Heart left ventricle (tissue), 16 donors: ENCODE measurements at regions not wholly inside any gene's neighbourhood (a gene's known extent, or its start where the extent isn't known, plus 50 kb on each side); places are given as distances from the start of the nearest gene placed in this dataset.

ENCODE experiments used
- ATAC-seq, 4 donors: fragments of 200-7000 bp; cut with Tn5 transposase; one replicate each; pipeline ENCODE4 v1.9.1; 2020 to 2022; ENCODE audit warnings: moderate library complexity in 4 of 4, mild to moderate bottlenecking in 3 of 4, moderate number of reproducible peaks in 1 of 4
- DNase-seq, 5 donors: peaks; one replicate each; pipeline ENCODE4 v3.0.0-alpha.2; 2020
- H3K27ac ChIP-seq, 12 donors: fragments of 200-600 bp; sonication (generic) in 4 of 12; one replicate each; pipeline versions ENCODE4 v1.5.0 to v1.8.0; 2016 to 2022; ENCODE audit warnings: mild to moderate bottlenecking in 2 of 12
- H3K27me3 ChIP-seq, 9 donors: fragments of 200-600 bp; sonication (generic) in 2 of 9; one replicate each; pipeline versions ENCODE4 v1.5.1 to v1.8.0; 2016 to 2022; ENCODE audit warnings: mild to moderate bottlenecking in 3 of 9
- H3K36me3 ChIP-seq, 9 donors: fragments of 200-600 bp; sonication (generic) in 2 of 9; one replicate each; pipeline versions ENCODE4 v1.5.0 to v1.8.0; 2018 to 2022; ENCODE audit warnings: mild to moderate bottlenecking in 2 of 9
- H3K4me1 ChIP-seq, 12 donors: fragments of 200-600 bp; sonication (generic) in 4 of 12; one replicate each; pipeline versions ENCODE4 v1.5.0 to v1.8.0; 2016 to 2022; ENCODE audit warnings: mild to moderate bottlenecking in 3 of 12
- H3K4me3 ChIP-seq, 12 donors: fragments of 200-600 bp; sonication (generic) in 4 of 12; one replicate each; pipeline versions ENCODE4 v1.5.0 to v1.8.0; 2017 to 2022; ENCODE audit warnings: mild to moderate bottlenecking in 9 of 12, moderate library complexity in 4 of 12
- H3K9me3 ChIP-seq, 12 donors: fragments of 200-600 bp; sonication (generic) in 4 of 12; one replicate each; pipeline versions ENCODE4 v1.5.0 to v1.8.0; 2016 to 2022; ENCODE audit warnings: mild to moderate bottlenecking in 1 of 12
- POLR2A ChIP-seq, 2 donors: fragments of 450-650 bp; IDR thresholded peaks; one replicate each; pipeline ENCODE4 v1.6.1; 2017; ENCODE audit warnings: antibody characterized with exemption in 2 of 2, mild to moderate bottlenecking in 2 of 2, moderate library complexity in 2 of 2
- WGBS, 4 donors: extraction: QIAGEN DNeasy Blood & Tissue Kit in 2 of 4; methylation state at CpG; one replicate each; pipeline versions ENCODE4 v1.1.5 to v1.1.7; 2013 to 2018; 5-methylcytosine and 5-hydroxymethylcytosine counted together
- intact Hi-C, 10 donors: fragments of 100-400 bp; cut with DNase I; formaldehyde crosslinking; loops; one replicate each; pipeline versions ENCODE4 v1.11.1 to v1.14.2; 2022
- TF ChIP-seq, protein P1 (sequence below), 12 donors: fragments of 200-600 bp; sonication (generic) in 4 of 12; IDR thresholded peaks; one replicate each; pipeline versions ENCODE4 v1.5.0 to v1.8.0; 2018 to 2022; ENCODE audit warnings: antibody characterized with exemption in 12 of 12, mild to moderate bottlenecking in 5 of 12
- donor health status: ischemic (EF 13 %, LVEDD 7.1; RV severe dilation, severe dysfunction).
- donor health status: healthy with polysubstance abuse.
- donor health status: DM: no; HTN: yes; CAD: no.
- donor health status: DM: no; HTN: no; CAD: no.
- donor health status: ischemic (EF 25% LVEDD 6.9; RV normal size, moderate dysfunction).
- donor health status: ischemic (EF 25% LVEDD 5.7; RV mildly dilated, moderate dysfunction).
- donor health status: healthy.
- donor health status: DM: yes; HTN: yes; CAD: no.
- donor health status: ischemic (EF 35%, LVEDD 5.7; RV mildly dilated, moderate dysfunction).
- donor health status: nonischemic (EF 11% LVEDD 7.7; RV severe dilation, severe dysfunction).
- donor health status: DM: yes; HTN: yes; CAD: no.
- donor health status: PGD.
- donor health status: ischemic (EF 29% LVEDD 5.4; RV normal size, mild dysfunction).
- donor health status: nonischemic (EF 23%, LVEDD 6.1; RV moderate dilation, normal function).

- Histone ChIP-seq H3K9me3 (no peaks in the 10 kb centered on the region), H3K4me3 (no peak overlapping the region), H3K36me3 (no peaks in the 10 kb centered on the region), H3K27ac (no peak overlapping the region), H3K27me3 (peaks cover 0 to 43% (median 8%) of the 10 kb centered on the region in 9 donors), H3K4me1 (no peaks in the 10 kb centered on the region)
- TF ChIP-seq, protein P1, sequence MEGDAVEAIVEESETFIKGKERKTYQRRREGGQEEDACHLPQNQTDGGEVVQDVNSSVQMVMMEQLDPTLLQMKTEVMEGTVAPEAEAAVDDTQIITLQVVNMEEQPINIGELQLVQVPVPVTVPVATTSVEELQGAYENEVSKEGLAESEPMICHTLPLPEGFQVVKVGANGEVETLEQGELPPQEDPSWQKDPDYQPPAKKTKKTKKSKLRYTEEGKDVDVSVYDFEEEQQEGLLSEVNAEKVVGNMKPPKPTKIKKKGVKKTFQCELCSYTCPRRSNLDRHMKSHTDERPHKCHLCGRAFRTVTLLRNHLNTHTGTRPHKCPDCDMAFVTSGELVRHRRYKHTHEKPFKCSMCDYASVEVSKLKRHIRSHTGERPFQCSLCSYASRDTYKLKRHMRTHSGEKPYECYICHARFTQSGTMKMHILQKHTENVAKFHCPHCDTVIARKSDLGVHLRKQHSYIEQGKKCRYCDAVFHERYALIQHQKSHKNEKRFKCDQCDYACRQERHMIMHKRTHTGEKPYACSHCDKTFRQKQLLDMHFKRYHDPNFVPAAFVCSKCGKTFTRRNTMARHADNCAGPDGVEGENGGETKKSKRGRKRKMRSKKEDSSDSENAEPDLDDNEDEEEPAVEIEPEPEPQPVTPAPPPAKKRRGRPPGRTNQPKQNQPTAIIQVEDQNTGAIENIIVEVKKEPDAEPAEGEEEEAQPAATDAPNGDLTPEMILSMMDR (IDR thresholded peaks at IDR 0.05) = no peak
- no peak for TF ChIP-seq POLR2A (IDR thresholded peaks at IDR 0.05)
- 85 to 100% (median 96%) methylated on average over 1 of the region's 1 CpG for WGBS, 4 donors
- DNase-seq (no peak), ATAC-seq (no peak)
- intact Hi-C loops = no loop called here
Observed at GRCh38 chr3:43965656-43966055, 274.9 kb downstream of the ABHD5 start.

DNA sequence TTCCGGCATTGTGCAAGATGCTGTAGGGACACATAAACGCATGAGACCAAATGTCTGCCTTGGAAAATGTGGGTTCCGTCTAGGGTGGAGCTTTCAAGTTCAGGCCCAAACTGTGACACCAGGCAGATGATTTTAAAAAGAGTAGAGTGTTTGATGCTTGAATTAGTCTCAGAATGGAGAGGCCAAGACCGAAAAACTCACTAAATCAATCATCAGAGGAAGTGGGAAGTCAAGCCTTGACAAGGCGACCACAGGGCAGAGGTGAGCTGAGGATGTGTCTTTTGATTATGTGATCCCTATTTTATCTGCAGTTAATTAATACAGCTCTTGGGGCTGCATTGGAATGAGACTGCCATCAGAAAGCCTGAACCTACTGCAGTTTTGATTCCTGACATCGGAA is 275.4 kb downstream of the ABHD5 start:
- ATAC-seq (no peak), DNase-seq (no peak)
- H3K36me3 ChIP-seq = no peaks in the 10 kb centered on the region
- H3K27ac ChIP-seq = no peak overlapping the region
- TF ChIP-seq, protein P1 (IDR thresholded peaks at IDR 0.05) = no peak
- TF ChIP-seq POLR2A (IDR thresholded peaks at IDR 0.05) = no peak
- intact Hi-C loops = no loop called here
- H3K27me3 ChIP-seq = peaks cover 0 to 43% (median 8%) of the 10 kb centered on the region in 9 donors
- H3K9me3 ChIP-seq = no peaks in the 10 kb centered on the region
- H3K4me1 ChIP-seq = no peaks in the 10 kb centered on the region
- 79 to 86% (median 83%) methylated on average over 6 of the region's 6 CpGs for WGBS, 4 donors
- no peak overlapping the region for H3K4me3 ChIP-seq

DNA sequence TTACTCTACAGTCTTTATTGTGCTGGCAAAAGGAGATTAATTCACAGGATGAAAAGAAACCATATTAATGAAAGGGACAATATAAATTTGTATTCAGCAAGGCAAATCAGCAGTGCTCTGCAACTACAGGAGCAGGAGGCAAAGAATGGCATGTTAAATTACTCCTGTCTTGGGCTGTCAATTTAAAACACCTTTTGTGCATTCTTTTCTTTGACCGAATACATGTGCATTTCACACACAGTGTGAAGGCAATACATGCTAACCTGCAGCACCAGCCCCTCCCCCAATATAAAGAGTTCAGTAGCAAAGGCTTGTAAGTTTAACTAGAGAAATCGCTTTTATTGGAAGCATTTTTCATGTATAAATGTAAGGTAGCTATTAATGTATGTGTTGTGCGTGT is 275.2 kb upstream of the TOPAZ1 start:
- no peak for TF ChIP-seq POLR2A (IDR thresholded peaks at IDR 0.05)
- TF ChIP-seq, protein P1 (IDR thresholded peaks at IDR 0.05) = no peak
- no peak overlapping the region for H3K4me3 ChIP-seq
- intact Hi-C loops = no loop called here
- no peak overlapping the region for H3K27ac ChIP-seq
- no peaks in the 10 kb centered on the region for H3K4me1 ChIP-seq
- H3K27me3 ChIP-seq = peaks cover 0 to 43% (median 8%) of the 10 kb centered on the region in 9 donors
- 79 to 87% (median 84%) methylated on average over 3 of the region's 3 CpGs for WGBS, 4 donors
- H3K36me3 ChIP-seq = no peaks in the 10 kb centered on the region
- no peak for ATAC-seq
- no peaks in the 10 kb centered on the region for H3K9me3 ChIP-seq
- no peak for DNase-seq

DNA sequence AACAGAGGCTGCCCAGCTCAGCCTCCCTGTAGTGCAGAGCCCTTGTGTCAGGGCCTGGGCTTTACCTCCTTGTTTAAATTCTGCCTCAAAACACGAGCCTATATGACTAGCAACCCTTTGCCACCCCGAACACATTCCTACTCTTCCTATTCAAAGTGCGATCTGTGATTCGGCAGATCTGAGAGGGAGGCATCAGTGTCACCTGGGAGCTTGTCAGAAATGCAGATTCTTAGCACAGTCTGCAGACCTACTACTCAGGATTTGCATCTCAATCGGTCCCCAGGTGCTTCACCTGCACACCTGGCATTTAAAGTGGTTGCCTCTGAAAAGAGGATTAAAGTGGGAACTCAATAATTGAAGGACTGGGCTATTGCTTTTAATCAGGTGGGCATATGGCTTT is 273.2 kb upstream of the TOPAZ1 start:
- H3K4me1 ChIP-seq = no peaks in the 10 kb centered on the region
- no peak overlapping the region for H3K4me3 ChIP-seq
- no peak overlapping the region for H3K27ac ChIP-seq
- intact Hi-C loops = no loop called here
- TF ChIP-seq, protein P1 (IDR thresholded peaks at IDR 0.05) = no peak
- no peak for TF ChIP-seq POLR2A (IDR thresholded peaks at IDR 0.05)
- peaks cover 0 to 5% (median 0%) of the 10 kb centered on the region in 12 donors for H3K9me3 ChIP-seq
- no peak for ATAC-seq
- no peak for DNase-seq
- peaks cover 0 to 37% (median 8%) of the 10 kb centered on the region in 9 donors for H3K27me3 ChIP-seq
- WGBS, 4 donors = 25 to 42% (median 33%) methylated on average over 5 of the region's 5 CpGs
- no peaks in the 10 kb centered on the region for H3K36me3 ChIP-seq
